Ectodermal cell (in vitro differentiated cells): ENCODE measurements at regions not wholly inside any gene's neighbourhood (a gene's known extent, or its start where the extent isn't known, plus 50 kb on each side); places are given as distances from the start of the nearest gene placed in this dataset.

Source experiments
- H3K27ac ChIP-seq: 2 replicates; pipeline ENCODE4 v1.7.0; 2013; ENCODE audit warnings: mild to moderate bottlenecking, low read depth, low read length; ENCODE audit not compliant: insufficient read depth, poor library complexity, severe bottlenecking
- H3K27me3 ChIP-seq: 2 replicates; pipeline ENCODE4 v1.7.0; 2013; ENCODE audit warnings: mild to moderate bottlenecking, low read length; ENCODE audit not compliant: insufficient read depth, control insufficient read depth, poor library complexity, severe bottlenecking
- H3K36me3 ChIP-seq: one replicate; pipeline ENCODE4 v1.7.0; 2013; ENCODE audit warnings: low read length; ENCODE audit not compliant: control insufficient read depth, insufficient read depth
- H3K4me1 ChIP-seq: one replicate; pipeline ENCODE4 v1.7.0; 2013; ENCODE audit warnings: low read length; ENCODE audit not compliant: control insufficient read depth, insufficient read depth
- H3K4me3 ChIP-seq: 2 replicates; pipeline ENCODE4 v1.7.0; 2013; ENCODE audit warnings: low read depth, low read length, control low read depth; ENCODE audit not compliant: insufficient read depth
- H3K9me3 ChIP-seq: 2 replicates; pipeline ENCODE4 v1.7.0; 2013; ENCODE audit warnings: mild to moderate bottlenecking, low read length, moderate library complexity; ENCODE audit not compliant: control insufficient read depth
- WGBS, 2 experiments: methylation state at CpG; one replicate each; pipeline ENCODE4 v1.1.7; 2013; ENCODE audit warnings: missing lambda C conversion rate in 2 of 2; 5-methylcytosine and 5-hydroxymethylcytosine counted together

DNA sequence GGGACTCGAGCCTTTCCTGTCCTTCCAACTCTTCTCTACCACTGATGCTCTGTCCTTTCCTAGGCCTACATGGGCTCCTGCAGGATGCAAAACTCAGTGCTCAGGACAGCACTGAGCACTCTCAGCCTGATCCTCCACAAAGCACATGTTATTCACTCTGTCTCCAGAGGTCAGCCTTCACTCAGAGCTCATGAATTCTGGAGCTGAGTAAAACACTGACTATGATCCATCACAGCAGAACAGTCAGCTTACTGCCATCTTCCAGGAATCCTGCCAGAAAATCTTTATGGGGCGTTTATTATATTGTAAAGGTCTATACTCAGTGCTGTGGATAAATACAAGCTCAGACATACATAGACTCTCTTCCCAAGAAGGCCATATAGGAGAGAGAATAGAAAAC is 121.5 kb upstream of the CPEB2 start:
- H3K9me3 ChIP-seq: no peaks in the 10 kb centered on the region

DNA sequence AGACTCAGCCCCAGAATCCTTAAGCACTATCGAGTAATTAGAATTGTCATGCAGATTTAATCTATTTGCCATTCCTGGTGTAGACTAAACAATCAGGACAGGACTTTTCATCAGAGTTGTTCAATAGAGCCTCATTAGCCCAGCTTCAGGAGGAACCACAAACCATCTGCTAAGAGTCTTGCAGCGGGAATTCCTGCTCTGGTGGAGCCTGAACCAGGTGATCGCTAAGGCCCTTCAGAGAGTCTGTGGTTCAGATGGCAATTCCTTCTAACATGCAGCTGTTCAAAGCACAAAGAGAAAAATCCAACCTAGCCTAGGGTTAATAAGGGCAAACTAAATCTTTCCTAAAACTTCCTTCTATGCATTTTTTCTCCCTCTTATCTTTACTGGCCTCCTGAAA is 119.1 kb upstream of the CPEB2 start:
- H3K4me1 ChIP-seq: no peaks in the 10 kb centered on the region
- no peak overlapping the region for H3K27ac ChIP-seq
- WGBS, 2 experiments: 90 to 92% methylated on average over 3 of the region's 3 CpGs

More for the DNA sequence above, 121.5 kb upstream of the CPEB2 start:
- no peak overlapping the region for H3K27ac ChIP-seq
- 84 to 98% methylated on average over 2 of the region's 2 CpGs for WGBS, 2 experiments
- no peaks in the 10 kb centered on the region for H3K36me3 ChIP-seq
- H3K4me1 ChIP-seq: no peaks in the 10 kb centered on the region
- H3K27me3 ChIP-seq: no peaks in the 10 kb centered on the region
- no peak overlapping the region for H3K4me3 ChIP-seq

GRCh38 chr4:14883661-14884060 is 118.6 kb upstream of the CPEB2 start:
- Histone ChIP-seq H3K27ac (no peak overlapping the region), H3K4me1 (no peaks in the 10 kb centered on the region), H3K27me3 (no peaks in the 10 kb centered on the region), H3K4me3 (no peak overlapping the region), H3K9me3 (no peaks in the 10 kb centered on the region), H3K36me3 (no peaks in the 10 kb centered on the region)
- 86 to 89% methylated on average over 1 of the region's 1 CpG for WGBS, 2 experiments

More for the DNA sequence above, 119.1 kb upstream of the CPEB2 start:
- H3K9me3 ChIP-seq: no peaks in the 10 kb centered on the region
- no peaks in the 10 kb centered on the region for H3K36me3 ChIP-seq
- no peak overlapping the region for H3K4me3 ChIP-seq
- no peaks in the 10 kb centered on the region for H3K27me3 ChIP-seq

DNA sequence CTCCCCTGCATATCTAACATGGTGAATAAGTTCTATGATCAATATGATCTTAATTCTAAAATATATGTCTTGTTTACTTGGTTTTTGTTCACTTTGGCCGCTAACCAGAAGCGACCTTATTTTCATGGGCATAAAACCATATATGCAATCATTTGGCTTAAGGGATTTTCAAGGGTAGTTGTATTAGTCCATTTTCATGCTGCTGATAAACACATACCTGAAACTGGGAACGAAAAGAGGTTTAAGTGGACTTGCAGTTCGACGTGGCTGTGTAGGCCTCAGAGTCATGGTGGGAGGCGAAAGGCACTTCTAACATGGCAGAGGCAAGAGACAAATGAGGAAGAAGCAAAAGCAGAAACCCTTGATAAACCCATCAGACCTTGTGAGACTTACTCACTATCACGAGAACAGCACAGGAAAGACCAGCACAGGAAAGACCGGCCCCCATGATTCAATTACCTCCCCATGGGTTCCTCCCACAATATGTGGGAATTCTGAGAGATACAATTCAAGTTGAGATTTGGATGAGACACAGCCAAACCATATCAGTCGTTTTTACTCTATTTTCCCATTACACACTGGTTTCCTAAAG is 114.3 kb upstream of the CPEB2 start:
- H3K27ac ChIP-seq: no peak overlapping the region
- no peak overlapping the region for H3K4me3 ChIP-seq
- H3K27me3 ChIP-seq: no peaks in the 10 kb centered on the region
- H3K36me3 ChIP-seq: no peaks in the 10 kb centered on the region
- no peaks in the 10 kb centered on the region for H3K9me3 ChIP-seq
- WGBS, 2 experiments: 91 to 94% methylated on average over 9 of the region's 9 CpGs
- H3K4me1 ChIP-seq: no peaks in the 10 kb centered on the region

- no peak overlapping the region for H3K27ac ChIP-seq
- no peak overlapping the region for H3K4me3 ChIP-seq
Observed at GRCh38 chr4:14888790-14889572, 113.3 kb upstream of the CPEB2 start.

DNA sequence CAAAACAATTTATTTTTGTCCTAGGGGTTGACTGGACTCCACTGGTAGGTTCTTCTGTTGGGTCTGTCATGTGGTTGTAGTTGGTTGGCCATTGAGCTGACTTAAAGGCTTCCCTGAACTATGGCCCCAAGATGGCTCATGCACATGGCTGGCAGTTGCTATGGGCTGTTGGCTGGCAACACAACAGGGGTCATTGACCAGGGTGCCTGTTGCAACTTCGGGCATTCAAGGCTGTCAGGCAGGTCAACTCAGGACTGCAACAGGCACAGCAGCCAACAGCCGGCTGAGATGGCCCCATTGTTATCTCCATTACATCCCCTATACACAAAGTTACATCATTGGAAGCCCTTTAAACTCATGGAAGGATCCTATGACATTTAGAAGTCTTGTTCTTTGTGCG is 109.7 kb upstream of the CPEB2 start:
- 91 to 93% methylated on average over 3 of the region's 3 CpGs for WGBS, 2 experiments
- Histone ChIP-seq H3K27me3 (no peaks in the 10 kb centered on the region), H3K4me1 (no peaks in the 10 kb centered on the region), H3K4me3 (no peak overlapping the region), H3K9me3 (no peaks in the 10 kb centered on the region), H3K36me3 (no peaks in the 10 kb centered on the region), H3K27ac (no peak overlapping the region)

More at GRCh38 chr4:14888790-14889572, 113.3 kb upstream of the CPEB2 start:
- H3K27me3 ChIP-seq: no peaks in the 10 kb centered on the region
- 85 to 90% methylated on average over 4 of the region's 4 CpGs for WGBS, 2 experiments
- no peaks in the 10 kb centered on the region for H3K36me3 ChIP-seq
- no peaks in the 10 kb centered on the region for H3K9me3 ChIP-seq
- H3K4me1 ChIP-seq: no peaks in the 10 kb centered on the region

- Histone ChIP-seq H3K4me1 (no peaks in the 10 kb centered on the region), H3K9me3 (no peaks in the 10 kb centered on the region), H3K4me3 (no peak overlapping the region), H3K27me3 (no peaks in the 10 kb centered on the region), H3K27ac (no peak overlapping the region), H3K36me3 (no peaks in the 10 kb centered on the region)
- 92 to 99% methylated on average over 3 of the region's 3 CpGs for WGBS, 2 experiments
Observed at GRCh38 chr4:14893713-14894112, 108.6 kb upstream of the CPEB2 start.

DNA sequence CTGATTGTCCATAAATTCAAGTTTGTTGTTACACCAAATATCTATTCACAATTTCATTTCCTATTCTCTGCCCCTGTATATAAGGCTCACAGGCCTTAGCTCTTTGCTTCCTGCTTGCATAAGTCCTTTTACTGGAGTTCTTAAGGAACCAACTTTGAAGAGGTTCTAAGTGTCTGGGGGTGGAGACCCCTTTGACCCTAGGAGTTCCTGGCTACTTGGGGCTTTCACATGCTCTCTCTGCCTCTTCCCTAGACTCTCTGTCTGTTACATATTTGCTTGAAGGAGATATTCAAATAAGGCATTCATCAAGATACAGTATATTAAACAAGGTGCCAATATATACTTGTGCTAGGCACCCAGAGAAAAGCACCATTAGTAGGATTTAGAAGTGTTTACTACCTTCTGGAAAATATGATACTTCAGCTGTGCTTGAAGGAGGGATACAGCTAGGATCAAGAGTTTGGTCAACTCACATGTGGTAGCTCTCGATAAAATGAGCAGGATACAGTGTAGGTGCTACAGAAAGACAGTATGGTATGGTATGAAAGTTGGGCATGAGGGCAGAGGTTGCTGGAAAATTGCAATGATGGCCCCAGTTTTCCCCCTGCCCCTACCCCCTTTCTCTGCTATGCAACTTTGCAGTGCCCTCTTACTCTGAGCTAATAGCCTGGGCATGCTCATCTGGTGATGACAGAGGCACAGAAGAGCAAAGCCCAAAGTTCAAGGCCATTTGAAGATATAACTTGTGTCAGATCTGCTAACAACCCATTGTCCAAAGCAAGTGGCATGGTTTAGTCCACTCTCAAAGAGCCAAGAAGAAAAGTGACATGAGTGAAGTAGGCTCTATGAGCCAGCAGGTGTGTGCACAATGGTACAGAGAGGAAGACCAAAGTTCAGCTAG is 107.6 kb upstream of the CPEB2 start:
- Histone ChIP-seq H3K4me3 (no peak overlapping the region), H3K27ac (no peak overlapping the region), H3K4me1 (no peaks in the 10 kb centered on the region), H3K27me3 (no peaks in the 10 kb centered on the region), H3K9me3 (no peaks in the 10 kb centered on the region), H3K36me3 (no peaks in the 10 kb centered on the region)
- WGBS, 2 experiments: 90 to 96% methylated on average over 1 of the region's 1 CpG

GRCh38 chr4:14896656-14897175 is 105.6 kb upstream of the CPEB2 start:
- no peaks in the 10 kb centered on the region for H3K36me3 ChIP-seq
- H3K9me3 ChIP-seq: no peaks in the 10 kb centered on the region
- H3K27ac ChIP-seq: no peak overlapping the region
- H3K27me3 ChIP-seq: no peaks in the 10 kb centered on the region
- no peaks in the 10 kb centered on the region for H3K4me1 ChIP-seq
- no peak overlapping the region for H3K4me3 ChIP-seq
- WGBS, 2 experiments: 87 to 93% methylated on average over 2 of the region's 2 CpGs

DNA sequence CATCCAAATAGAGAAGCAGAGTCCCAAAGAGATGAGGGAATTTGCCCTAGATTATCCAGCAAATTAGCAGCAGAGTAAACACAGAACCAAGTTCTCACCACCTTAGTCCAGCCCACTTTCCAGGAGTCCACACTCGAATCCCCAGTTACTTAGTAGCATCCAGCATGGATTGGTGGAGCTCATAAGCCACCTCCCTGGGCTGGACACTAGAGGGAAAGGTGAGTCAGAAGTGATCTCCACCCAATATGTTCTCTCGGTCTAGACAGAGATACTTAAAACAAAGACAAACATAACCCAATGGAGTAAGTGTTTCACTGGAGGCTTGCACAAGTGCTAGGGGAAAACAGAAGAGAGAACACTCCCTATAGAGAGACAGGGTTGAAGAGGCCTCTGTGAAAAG is 105.1 kb upstream of the CPEB2 start:
- H3K4me1 ChIP-seq: no peaks in the 10 kb centered on the region
- WGBS, 2 experiments: 88 to 95% methylated on average over 2 of the region's 2 CpGs
- no peaks in the 10 kb centered on the region for H3K27me3 ChIP-seq
- no peak overlapping the region for H3K27ac ChIP-seq
- H3K36me3 ChIP-seq: no peaks in the 10 kb centered on the region
- no peak overlapping the region for H3K4me3 ChIP-seq
- no peaks in the 10 kb centered on the region for H3K9me3 ChIP-seq
